ENCODE measurements at regions not wholly inside any gene's neighbourhood (a gene's known extent, or its start where the extent isn't known, plus 50 kb on each side); places are given as distances from the start of the nearest gene placed in this dataset.

- no peak for TF ChIP-seq CTCF (IDR thresholded peaks at IDR 0.05)
- TF ChIP-seq EP300 (IDR thresholded peaks at IDR 0.05): no peak
- no peak for TF ChIP-seq POLR2A (IDR thresholded peaks at IDR 0.05)
Observed at GRCh38 chr6:126446248-126446647, 106.3 kb downstream of the CENPW start.
